Neural progenitor cell (in vitro differentiated cells): ENCODE measurements at regions not wholly inside any gene's neighbourhood (a gene's known extent, or its start where the extent isn't known, plus 50 kb on each side); places are given as distances from the start of the nearest gene placed in this dataset.

ENCODE experiments used
- DNase-seq: peaks from one replicate; pipeline ENCODE4 v3.0.0-alpha.2; 2016; ENCODE audit warnings: low spot score
- H2AFZ ChIP-seq: fragments of 200-600 bp; sonication (generic); replicated peaks from 2 replicates; pipeline ENCODE4 v1.6.1; 2016; ENCODE audit warnings: antibody characterized with exemption
- H3F3A ChIP-seq: fragments of 200-600 bp; sonication (generic); 2 replicates; pipeline ENCODE4 v1.6.1; 2016; ENCODE audit warnings: antibody characterized with exemption, low read depth
- H3K27ac ChIP-seq: fragments of 200-600 bp; sonication (generic); 2 replicates; pipeline ENCODE4 v1.5.1; 2016; ENCODE audit warnings: mild to moderate bottlenecking
- H3K27me3 ChIP-seq: fragments of 200-600 bp; sonication (generic); 2 replicates; pipeline ENCODE4 v1.6.1; 2016; ENCODE audit warnings: mild to moderate bottlenecking, moderate library complexity
- H3K36me3 ChIP-seq: fragments of 200-600 bp; sonication (generic); 2 replicates; pipeline ENCODE4 v1.5.1; 2016
- H3K4me1 ChIP-seq: fragments of 200-600 bp; sonication (generic); 2 replicates; pipeline ENCODE4 v1.6.1; 2016; ENCODE audit warnings: mixed run types
- H3K4me2 ChIP-seq: fragments of 200-600 bp; sonication (generic); 2 replicates; pipeline ENCODE4 v1.6.1; 2016
- H3K4me3 ChIP-seq: fragments of 200-600 bp; sonication (generic); 2 replicates; pipeline ENCODE4 v1.5.1; 2016
- H3K79me2 ChIP-seq: fragments of 200-600 bp; sonication (generic); 2 replicates; pipeline ENCODE4 v1.6.1; 2016; ENCODE audit warnings: low read depth
- H3K9ac ChIP-seq: fragments of 200-600 bp; sonication (generic); 2 replicates; pipeline ENCODE4 v1.6.1; 2016
- H3K9me3 ChIP-seq: fragments of 200-600 bp; sonication (generic); 2 replicates; pipeline ENCODE4 v1.5.1; 2016; ENCODE audit warnings: low read depth
- H4K20me1 ChIP-seq: fragments of 200-600 bp; sonication (generic); 2 replicates; pipeline ENCODE4 v1.6.1; 2016; ENCODE audit warnings: low read depth
- H3K27ac Mint-ChIP-seq: 3 replicates; pipeline ENCODE4 v1.8.0; 2021; ENCODE audit warnings: mixed read lengths
- H3K27me3 Mint-ChIP-seq: 2 replicates; pipeline ENCODE4 v1.8.0; 2022; ENCODE audit warnings: low read depth, mild to moderate bottlenecking, inconsistent platforms, moderate library complexity, mixed read lengths; ENCODE audit not compliant: insufficient read depth
- H3K36me3 Mint-ChIP-seq: 3 replicates; pipeline ENCODE4 v1.8.0; 2021; ENCODE audit warnings: mixed read lengths
- H3K4me1 Mint-ChIP-seq: 3 replicates; pipeline ENCODE4 v1.8.0; 2021; ENCODE audit warnings: mixed read lengths
- H3K4me3 Mint-ChIP-seq: 3 replicates; pipeline ENCODE4 v1.8.0; 2021; ENCODE audit warnings: mild to moderate bottlenecking, moderate library complexity, mixed read lengths
- H3K9me3 Mint-ChIP-seq: 3 replicates; pipeline ENCODE4 v1.8.0; 2020; ENCODE audit warnings: mixed read lengths
- CTCF ChIP-seq: fragments of 200-600 bp; sonication (generic); IDR thresholded peaks from 2 replicates; pipeline ENCODE4 v1.5.1; 2017; ENCODE audit warnings: antibody characterized with exemption, mild to moderate bottlenecking
- EZH2 ChIP-seq: fragments of 200-600 bp; sonication (generic); IDR thresholded peaks from 2 replicates; pipeline ENCODE4 v1.6.1; 2017; ENCODE audit warnings: antibody characterized with exemption, mild to moderate bottlenecking, moderate library complexity
- EZH2phosphoT487 ChIP-seq: fragments of 200-600 bp; sonication (generic); IDR thresholded peaks from 2 replicates; pipeline ENCODE4 v1.6.1; 2017; ENCODE audit warnings: antibody characterized with exemption

- Mint-ChIP-seq H3K27ac (no peak overlapping the region), H3K9me3 (no peaks in the 10 kb centered on the region), H3K27me3 (no peaks in the 10 kb centered on the region), H3K4me3 (no peak overlapping the region), H3K36me3 (no peaks in the 10 kb centered on the region), H3K4me1 (peaks cover 8% of the 10 kb centered on the region)
- H3K4me3 ChIP-seq, result no peak overlapping the region
- H3K36me3 ChIP-seq, result no peaks in the 10 kb centered on the region
- H2AFZ ChIP-seq, result no peak overlapping the region
- H4K20me1 ChIP-seq, result no peaks in the 10 kb centered on the region
- no peak overlapping the region for H3K9ac ChIP-seq
- H3K27me3 ChIP-seq, result no peaks in the 10 kb centered on the region
- no peaks in the 10 kb centered on the region for H3F3A ChIP-seq
- DNase-seq, result no peak
- H3K4me1 ChIP-seq, result peaks cover 11% of the 10 kb centered on the region
- no peak overlapping the region for H3K27ac ChIP-seq
- TF ChIP-seq EZH2phosphoT487, result no peak
- H3K4me2 ChIP-seq, result no peak overlapping the region
- H3K79me2 ChIP-seq, result no peaks in the 10 kb centered on the region
- no peaks in the 10 kb centered on the region for H3K9me3 ChIP-seq
Observed at GRCh38 chr2:145068509-145068908, 548.6 kb upstream of the ZEB2 start.

- no peak overlapping the region for H3K4me2 ChIP-seq
- Mint-ChIP-seq H3K9me3 (no peaks in the 10 kb centered on the region), H3K27me3 (no peaks in the 10 kb centered on the region), H3K27ac (no peak overlapping the region), H3K36me3 (no peaks in the 10 kb centered on the region), H3K4me3 (no peak overlapping the region), H3K4me1 (peaks cover 8% of the 10 kb centered on the region)
- no peak overlapping the region for H3K9ac ChIP-seq
- H3K27me3 ChIP-seq, result no peaks in the 10 kb centered on the region
- H2AFZ ChIP-seq, result no peak overlapping the region
- peaks cover 11% of the 10 kb centered on the region for H3K4me1 ChIP-seq
- no peak overlapping the region for H3K27ac ChIP-seq
- TF ChIP-seq EZH2, result no peak
- no peak for TF ChIP-seq EZH2phosphoT487
- TF ChIP-seq CTCF, result no peak
- no peaks in the 10 kb centered on the region for H4K20me1 ChIP-seq
- H3F3A ChIP-seq, result no peaks in the 10 kb centered on the region
- no peaks in the 10 kb centered on the region for H3K9me3 ChIP-seq
- H3K79me2 ChIP-seq, result no peaks in the 10 kb centered on the region
- H3K36me3 ChIP-seq, result no peaks in the 10 kb centered on the region
- no peak overlapping the region for H3K4me3 ChIP-seq
- no peak for DNase-seq
Observed at GRCh38 chr2:145067549-145068030, 547.7 kb upstream of the ZEB2 start.

GRCh38 chr2:145066856-145067548, 547.1 kb upstream of the ZEB2 start:
- H3K4me1 Mint-ChIP-seq, result peaks cover 8% of the 10 kb centered on the region
- TF ChIP-seq CTCF (no peak), EZH2 (no peak), EZH2phosphoT487 (no peak)
- Histone ChIP-seq H3K79me2 (no peaks in the 10 kb centered on the region), H3K4me1 (peaks cover 11% of the 10 kb centered on the region), H3F3A (no peaks in the 10 kb centered on the region), H4K20me1 (no peaks in the 10 kb centered on the region), H3K36me3 (no peaks in the 10 kb centered on the region), H3K9me3 (no peaks in the 10 kb centered on the region), H3K27me3 (no peaks in the 10 kb centered on the region), H2AFZ (no peak overlapping the region), H3K9ac (no peak overlapping the region), H3K4me3 (no peak overlapping the region), H3K4me2 (no peak overlapping the region), H3K27ac (no peak overlapping the region)
- H3K36me3 Mint-ChIP-seq, result no peaks in the 10 kb centered on the region
- H3K9me3 Mint-ChIP-seq, result no peaks in the 10 kb centered on the region
- H3K27me3 Mint-ChIP-seq, result no peaks in the 10 kb centered on the region
- no peak overlapping the region for H3K4me3 Mint-ChIP-seq
- no peak overlapping the region for H3K27ac Mint-ChIP-seq
- DNase-seq, result no peak

GRCh38 chr2:145066151-145066661, 546.3 kb upstream of the ZEB2 start:
- Histone ChIP-seq H2AFZ (no peak overlapping the region), H4K20me1 (no peaks in the 10 kb centered on the region), H3K36me3 (no peaks in the 10 kb centered on the region), H3K4me2 (no peak overlapping the region), H3K9me3 (no peaks in the 10 kb centered on the region), H3K27ac (no peak overlapping the region), H3F3A (no peaks in the 10 kb centered on the region), H3K9ac (no peak overlapping the region), H3K27me3 (no peaks in the 10 kb centered on the region), H3K4me3 (no peak overlapping the region), H3K4me1 (peaks cover 11% of the 10 kb centered on the region), H3K79me2 (no peaks in the 10 kb centered on the region)
- H3K4me3 Mint-ChIP-seq, result no peak overlapping the region
- no peaks in the 10 kb centered on the region for H3K27me3 Mint-ChIP-seq
- no peaks in the 10 kb centered on the region for H3K36me3 Mint-ChIP-seq
- peaks cover 8% of the 10 kb centered on the region for H3K4me1 Mint-ChIP-seq
- TF ChIP-seq EZH2phosphoT487 (no peak), CTCF (no peak), EZH2 (no peak)
- H3K9me3 Mint-ChIP-seq, result no peaks in the 10 kb centered on the region
- DNase-seq, result no peak
- peak overlapping the region; percentile 38 for H3K27ac Mint-ChIP-seq
